IMR-90 (cell line): ENCODE measurements at regions not wholly inside any gene's neighbourhood (a gene's known extent, or its start where the extent isn't known, plus 50 kb on each side); places are given as distances from the start of the nearest gene placed in this dataset.

Source experiments
- ATAC-seq: fragments of 200-7000 bp; cut with Tn5 transposase; 2 replicates; pipeline ENCODE4 v1.9.1; 2020; ENCODE audit warnings: low read depth, mild to moderate bottlenecking, moderate library complexity
- BruUV-seq: library from RNA; stranded (reverse); fragments of 400-500 nt; replicated peaks from 2 replicates; lab custom pipeline; 2021; lab: Mats Ljungman, UMichigan
- CTCF ChIA-PET: fragments of 300-600 bp; formaldehyde crosslinking; extraction: SDS; loops from one replicate; lab custom pipeline; 2021; ENCODE audit warnings: antibody characterized with exemption; lab: Yijun Ruan, JAX
- POLR2A ChIA-PET: fragments of 300-600 bp; sonication (Branson Sonifier 250); formaldehyde crosslinking; loops from one replicate; lab custom pipeline; 2022; ENCODE audit warnings: antibody characterized with exemption; ENCODE audit not compliant: unreplicated experiment; lab: Charles Lee
- DNase-seq: peaks from one replicate; pipeline ENCODE4 v3.0.0; 2013
- H2AFZ ChIP-seq: replicated peaks from 2 replicates; pipeline ENCODE3; 2013; ENCODE audit warnings: low read length, mild to moderate bottlenecking; ENCODE audit not compliant: poor library complexity
- H2AK5ac ChIP-seq: 2 replicates; pipeline ENCODE4 v1.6.1; 2013; ENCODE audit warnings: low read depth, low read length, inconsistent platforms
- H2AK9ac ChIP-seq: replicated peaks from 2 replicates; pipeline ENCODE3; 2013; ENCODE audit warnings: mild to moderate bottlenecking, low read depth, low read length, moderate library complexity; ENCODE audit not compliant: poor library complexity
- H2BK120ac ChIP-seq: 2 replicates; pipeline ENCODE4 v1.6.1; 2013; ENCODE audit warnings: low read depth, low read length, inconsistent platforms
- H2BK15ac ChIP-seq: 3 replicates; pipeline ENCODE4 v1.6.1; 2013; ENCODE audit warnings: low read depth, low read length, inconsistent platforms
- H2BK20ac ChIP-seq: 2 replicates; pipeline ENCODE4 v1.6.1; 2013; ENCODE audit warnings: low read depth, mild to moderate bottlenecking, inconsistent platforms, low read length, moderate library complexity
- H2BK5ac ChIP-seq: 2 replicates; pipeline ENCODE4 v1.6.1; 2013; ENCODE audit warnings: mild to moderate bottlenecking, low read depth, low read length, inconsistent platforms; ENCODE audit not compliant: poor library complexity, severe bottlenecking
- H3K14ac ChIP-seq: replicated peaks from 2 replicates; pipeline ENCODE4 v1.6.1; 2013; ENCODE audit warnings: low read depth, low read length, inconsistent platforms
- H3K18ac ChIP-seq: 2 replicates; pipeline ENCODE4 v1.6.1; 2013; ENCODE audit warnings: low read depth, low read length, control low read depth
- H3K23ac ChIP-seq: 2 replicates; pipeline ENCODE4 v1.6.1; 2013; ENCODE audit warnings: low read depth, low read length, inconsistent platforms
- H3K27ac ChIP-seq: 2 replicates; pipeline ENCODE4 v1.5.1; 2013; ENCODE audit warnings: mild to moderate bottlenecking, control low read depth, low read length; ENCODE audit not compliant: insufficient read depth
- H3K27me3 ChIP-seq: 2 replicates; pipeline ENCODE4 v1.6.1; 2013; ENCODE audit warnings: low read length; ENCODE audit not compliant: control insufficient read depth, insufficient read depth
- H3K36me3 ChIP-seq: 2 replicates; pipeline ENCODE4 v1.6.1; 2013; ENCODE audit warnings: low read length, mixed read lengths; ENCODE audit not compliant: control insufficient read depth, insufficient read depth
- H3K4ac ChIP-seq: 2 replicates; pipeline ENCODE4 v1.6.1; 2013; ENCODE audit warnings: low read depth, low read length, inconsistent platforms
- H3K4me1 ChIP-seq: 2 replicates; pipeline ENCODE4 v1.6.1; 2013; ENCODE audit warnings: low read length, mixed read lengths; ENCODE audit not compliant: control insufficient read depth, insufficient read depth
- H3K4me2 ChIP-seq: 2 replicates; pipeline ENCODE4 v1.6.1; 2013; ENCODE audit warnings: low read depth, mild to moderate bottlenecking, control low read depth, low read length, moderate library complexity
- H3K4me3 ChIP-seq: 2 replicates; pipeline ENCODE4 v1.5.1; 2013; ENCODE audit warnings: low read depth, mild to moderate bottlenecking, control low read depth, low read length, moderate library complexity; ENCODE audit not compliant: insufficient read depth
- H3K56ac ChIP-seq: 2 replicates; pipeline ENCODE4 v1.6.1; 2013; ENCODE audit warnings: low read length, inconsistent platforms; ENCODE audit not compliant: insufficient read depth; ENCODE audit errors: extremely low read depth
- H3K79me1 ChIP-seq, 2 experiments: 2 replicates each; pipeline ENCODE4 v1.6.1; 2013; ENCODE audit warnings: low read length in 2 of 2, inconsistent platforms in 1 of 2, low read depth in 1 of 2
- H3K9ac ChIP-seq: 2 replicates; pipeline ENCODE4 v1.6.1; 2013; ENCODE audit warnings: low read depth, low read length, control low read depth
- H3K9me1 ChIP-seq: 2 replicates; pipeline ENCODE4 v1.6.1; 2013; ENCODE audit warnings: low read length, inconsistent platforms; ENCODE audit not compliant: insufficient read depth
- H3K9me3 ChIP-seq: 2 replicates; pipeline ENCODE4 v1.6.1; 2013; ENCODE audit warnings: low read length; ENCODE audit not compliant: control insufficient read depth, insufficient read depth
- H4K20me1 ChIP-seq: 2 replicates; pipeline ENCODE4 v1.6.1; 2013; ENCODE audit warnings: low read length, inconsistent platforms; ENCODE audit not compliant: insufficient read depth
- H4K5ac ChIP-seq: 2 replicates; pipeline ENCODE4 v1.6.1; 2013; ENCODE audit warnings: mild to moderate bottlenecking, low read depth, low read length, control low read depth
- H4K8ac ChIP-seq, 2 experiments: 2 replicates each; pipeline ENCODE4 v1.6.1; 2013; ENCODE audit warnings: low read depth in 2 of 2, low read length in 2 of 2, control low read depth in 1 of 2, inconsistent platforms in 1 of 2
- H4K91ac ChIP-seq: 2 replicates; pipeline ENCODE4 v1.6.1; 2013; ENCODE audit warnings: low read depth, low read length, inconsistent platforms; ENCODE audit not compliant: insufficient read depth
- CHD1 ChIP-seq: IDR thresholded peaks from 2 replicates; pipeline ENCODE4 v1.6.1; 2012; ENCODE audit warnings: low read depth, low read length, improper control_type of control experiment
- FOS ChIP-seq: fragments of 150-350 bp; IDR thresholded peaks from 2 replicates; pipeline ENCODE4 v1.6.1; 2016; ENCODE audit warnings: low read depth, low read length
- MAZ ChIP-seq: IDR thresholded peaks from 2 replicates; pipeline ENCODE4 v1.6.1; 2012; ENCODE audit warnings: low read depth, mild to moderate bottlenecking, low read length, improper control_type of control experiment, moderate library complexity, borderline replicate concordance
- POLR2A ChIP-seq: IDR thresholded peaks from 2 replicates; pipeline ENCODE4 v1.6.1; 2012; ENCODE audit warnings: mild to moderate bottlenecking, low read depth, low read length
- WGBS, 2 experiments: methylation state at CpG; one replicate each; pipeline versions ENCODE4 v1.1.5 to v1.1.7; 2013; ENCODE audit warnings: missing lambda C conversion rate in 2 of 2; ENCODE audit not compliant: insufficient read length in 1 of 2; ENCODE audit errors: extremely low coverage in 2 of 2; 5-methylcytosine and 5-hydroxymethylcytosine counted together
- dilution Hi-C: fragments of 300-500 bp; cut with HindIII; formaldehyde crosslinking; loops from one replicate; pipeline ENCODE4 v1.14.3; 2018; ENCODE audit warnings: low sequenced_read_pairs; ENCODE audit not compliant: unreplicated experiment
- in situ Hi-C: fragments of 300-500 bp; cut with MboI; formaldehyde crosslinking; loops from 3 replicates; pipeline ENCODE4 v1.14.3; 2019; ENCODE audit warnings: low sequenced_read_pairs, inconsistent platforms, mixed read lengths
- intact Hi-C: fragments of 100-400 bp; cut with micrococcal nuclease; formaldehyde crosslinking; loops from 2 replicates; pipeline ENCODE4 v1.10.0; 2022

- ChIA-PET POLR2A (no interaction called here), CTCF (no interaction called here)
- H3K4me1 ChIP-seq, result no peaks in the 10 kb centered on the region
- no peak for TF ChIP-seq MAZ
- TF ChIP-seq POLR2A, result no peak
- no peak for TF ChIP-seq CHD1
- TF ChIP-seq FOS, result no peak
- no peak overlapping the region for H2BK20ac ChIP-seq
- no peaks in the 10 kb centered on the region for H4K20me1 ChIP-seq
- no peaks in the 10 kb centered on the region for H3K27me3 ChIP-seq
- H3K18ac ChIP-seq, result no peak overlapping the region
- H3K23ac ChIP-seq, result no peak overlapping the region
- H3K9me1 ChIP-seq, result no peaks in the 10 kb centered on the region
- peaks cover 3% of the 10 kb centered on the region; the same call in 1 of the 2 replicates for H3K9me3 ChIP-seq
- H3K4me2 ChIP-seq, result no peak overlapping the region
- no peak overlapping the region for H4K5ac ChIP-seq
- H3K4me3 ChIP-seq, result no peak overlapping the region
- no TSS peak for BruUV-seq
- no peak overlapping the region for H2BK120ac ChIP-seq
- no peak overlapping the region for H3K14ac ChIP-seq
- H4K8ac ChIP-seq, result no peak overlapping the region
- 36% methylated on average over 4 of the region's 6 CpGs; no CpG with 5 or more reads in 1 of the 2 experiments for WGBS, 2 experiments
- no peak overlapping the region for H2AFZ ChIP-seq
- H2AK9ac ChIP-seq, result no peak overlapping the region
- no peak overlapping the region for H2BK5ac ChIP-seq
- no peak for ATAC-seq
- H3K36me3 ChIP-seq, result no peaks in the 10 kb centered on the region
- no peak overlapping the region for H3K9ac ChIP-seq
- no peak overlapping the region for H3K56ac ChIP-seq
- in situ Hi-C loops (no loop called here), intact Hi-C loops (no loop called here), dilution Hi-C loops (no loop called here)
- no peak for DNase-seq
- H3K4ac ChIP-seq, result no peak overlapping the region
- no peak overlapping the region for H2AK5ac ChIP-seq
- no peak overlapping the region for H4K91ac ChIP-seq
- H3K27ac ChIP-seq, result no peak overlapping the region
- no peaks in the 10 kb centered on the region for H3K79me1 ChIP-seq
- no peak overlapping the region for H2BK15ac ChIP-seq
Measured at GRCh38 chrX:55356609-55357008, 91.9 kb upstream of the PAGE3 start.
